Fibroblast of the aortic adventitia (primary cell): ENCODE measurements at regions not wholly inside any gene's neighbourhood (a gene's known extent, or its start where the extent isn't known, plus 50 kb on each side); places are given as distances from the start of the nearest gene placed in this dataset.

Experiments used
- DNase-seq: peaks from one replicate; pipeline ENCODE4 v3.0.0-alpha.2; 2010; ENCODE audit warnings: low read depth
- H3K4me3 ChIP-seq: 2 replicates; pipeline ENCODE4 v1.5.1; 2011; ENCODE audit warnings: low read depth, mild to moderate bottlenecking, control low read depth, low read length, moderate library complexity
- CTCF ChIP-seq: IDR thresholded peaks from 2 replicates; pipeline ENCODE4 v1.5.1; 2011; ENCODE audit warnings: mild to moderate bottlenecking, low read length, control low read depth, inconsistent platforms; ENCODE audit not compliant: insufficient read depth

GRCh38 chr20:58092871-58093270 is 135.6 kb downstream of the ANKRD60 start:
- H3K4me3 ChIP-seq: no peak overlapping the region
- DNase-seq: no peak
- TF ChIP-seq CTCF: no peak

GRCh38 chr20:58092353-58092752 is 136.1 kb downstream of the ANKRD60 start:
- no peak for DNase-seq
- H3K4me3 ChIP-seq: no peak overlapping the region
- no peak for TF ChIP-seq CTCF

- TF ChIP-seq CTCF: no peak
- no peak for DNase-seq
- H3K4me3 ChIP-seq: no peak overlapping the region
Observed at GRCh38 chr20:58091810-58092209, 136.6 kb downstream of the ANKRD60 start.

GRCh38 chr20:58090161-58090560 is 138.3 kb downstream of the ANKRD60 start:
- no peak for DNase-seq
- TF ChIP-seq CTCF: no peak
- H3K4me3 ChIP-seq: no peak overlapping the region

GRCh38 chr20:58088625-58089024 is 139.8 kb downstream of the ANKRD60 start:
- no peak for TF ChIP-seq CTCF
- no peak for DNase-seq
- no peak overlapping the region for H3K4me3 ChIP-seq

GRCh38 chr20:58088105-58088504 is 140.3 kb downstream of the ANKRD60 start:
- no peak for DNase-seq

More at GRCh38 chr20:58088105-58088504, 140.3 kb downstream of the ANKRD60 start:
- TF ChIP-seq CTCF: no peak
- H3K4me3 ChIP-seq: no peak overlapping the region
